Spinal cord (tissue), 9 donors: ENCODE measurements at regions not wholly inside any gene's neighbourhood (a gene's known extent, or its start where the extent isn't known, plus 50 kb on each side); places are given as distances from the start of the nearest gene placed in this dataset.
A peak's percentile ranks its signal among the peaks of the same experiment; 100 is the strongest.

Source experiments
- DNase-seq, 6 donors: peaks; one replicate each; pipeline versions ENCODE4 v3.0.0 to v3.0.0-alpha.2; 2013 to 2015; ENCODE audit warnings: low spot score in 6 of 6, low read depth in 4 of 6
- H3K27ac ChIP-seq: one replicate; pipeline ENCODE4 v1.5.1; 2013; ENCODE audit warnings: low read depth, low read length, control low read depth
- H3K27me3 ChIP-seq: one replicate; pipeline ENCODE4 v1.6.1; 2013; ENCODE audit warnings: low read length; ENCODE audit not compliant: control insufficient read depth, insufficient read depth
- H3K36me3 ChIP-seq: one replicate; pipeline ENCODE4 v1.6.1; 2013; ENCODE audit warnings: low read length; ENCODE audit not compliant: control insufficient read depth, insufficient read depth
- H3K4me1 ChIP-seq: one replicate; pipeline ENCODE4 v1.6.1; 2013; ENCODE audit warnings: low read length; ENCODE audit not compliant: control insufficient read depth, insufficient read depth
- H3K4me3 ChIP-seq: one replicate; pipeline ENCODE4 v1.5.1; 2013; ENCODE audit warnings: low read depth, low read length, control low read depth
- H3K9me3 ChIP-seq: one replicate; pipeline ENCODE4 v1.6.1; 2013; ENCODE audit warnings: low read length; ENCODE audit not compliant: control insufficient read depth, insufficient read depth
- WGBS: methylation state at CpG from one replicate; pipeline ENCODE4 v1.1.5; 2013; ENCODE audit warnings: missing lambda C conversion rate; ENCODE audit not compliant: insufficient coverage; 5-methylcytosine and 5-hydroxymethylcytosine counted together
- donor health status: healthy.

GRCh38 chr10:64840341-64840740 is 1319.1 kb downstream of the REEP3 start:
- 88% methylated on average over 7 of the region's 12 CpGs for WGBS
- Histone ChIP-seq H3K36me3 (no peaks in the 10 kb centered on the region), H3K27me3 (no peaks in the 10 kb centered on the region), H3K4me3 (no peak overlapping the region), H3K4me1 (no peaks in the 10 kb centered on the region), H3K27ac (no peak overlapping the region), H3K9me3 (no peaks in the 10 kb centered on the region)
- DNase-seq = no peak

GRCh38 chr10:64846700-64847099 is 1325.5 kb downstream of the REEP3 start:
- peak in 1 of 6 donors; percentile 48 for DNase-seq
- Histone ChIP-seq H3K4me3 (no peak overlapping the region), H3K36me3 (no peaks in the 10 kb centered on the region), H3K27me3 (no peaks in the 10 kb centered on the region), H3K9me3 (no peaks in the 10 kb centered on the region), H3K4me1 (no peaks in the 10 kb centered on the region), H3K27ac (no peak overlapping the region)
- WGBS = no CpG with 5 or more reads among the region's 2 CpGs

- H3K27ac ChIP-seq = no peak overlapping the region
- no CpG with 5 or more reads among the region's 2 CpGs for WGBS
- H3K27me3 ChIP-seq = no peaks in the 10 kb centered on the region
- H3K36me3 ChIP-seq = no peaks in the 10 kb centered on the region
- no peaks in the 10 kb centered on the region for H3K9me3 ChIP-seq
- no peaks in the 10 kb centered on the region for H3K4me1 ChIP-seq
- no peak overlapping the region for H3K4me3 ChIP-seq
- no peak for DNase-seq
Observed at GRCh38 chr10:64855941-64856340, 1334.7 kb downstream of the REEP3 start.

- H3K27ac ChIP-seq = no peak overlapping the region
- DNase-seq = peak in 1 of 6 donors; percentile 50
- H3K4me3 ChIP-seq = no peak overlapping the region
- no peaks in the 10 kb centered on the region for H3K4me1 ChIP-seq
- WGBS = 71% methylated on average over 1 of the region's 2 CpGs
- no peaks in the 10 kb centered on the region for H3K27me3 ChIP-seq
- no peaks in the 10 kb centered on the region for H3K9me3 ChIP-seq
- H3K36me3 ChIP-seq = no peaks in the 10 kb centered on the region
Observed at GRCh38 chr10:64859911-64860310, 1338.7 kb downstream of the REEP3 start.

GRCh38 chr10:64863836-64864235 is 1342.6 kb downstream of the REEP3 start:
- WGBS = 80% methylated on average over 1 of the region's 1 CpG
- Histone ChIP-seq H3K27ac (no peak overlapping the region), H3K36me3 (no peaks in the 10 kb centered on the region), H3K4me3 (no peak overlapping the region), H3K27me3 (no peaks in the 10 kb centered on the region), H3K4me1 (no peaks in the 10 kb centered on the region), H3K9me3 (no peaks in the 10 kb centered on the region)
- peak in 1 of 6 donors; percentile 17 for DNase-seq

- Histone ChIP-seq H3K9me3 (no peaks in the 10 kb centered on the region), H3K36me3 (no peaks in the 10 kb centered on the region), H3K27ac (no peak overlapping the region), H3K4me1 (no peaks in the 10 kb centered on the region), H3K4me3 (no peak overlapping the region), H3K27me3 (no peaks in the 10 kb centered on the region)
- no CpG with 5 or more reads among the region's 4 CpGs for WGBS
- DNase-seq = no peak
Observed at GRCh38 chr10:64867501-64867962, 1346.3 kb downstream of the REEP3 start.

- Histone ChIP-seq H3K4me1 (no peaks in the 10 kb centered on the region), H3K27ac (no peak overlapping the region), H3K36me3 (no peaks in the 10 kb centered on the region), H3K27me3 (no peaks in the 10 kb centered on the region), H3K4me3 (no peak overlapping the region), H3K9me3 (peaks cover under 1% of the 10 kb centered on the region)
- no CpG with 5 or more reads among the region's 3 CpGs for WGBS
- DNase-seq = no peak
Observed at GRCh38 chr10:64873088-64873487, 1351.9 kb downstream of the REEP3 start.

- WGBS = no CpG with 5 or more reads among the region's 2 CpGs
- Histone ChIP-seq H3K4me3 (no peak overlapping the region), H3K36me3 (no peaks in the 10 kb centered on the region), H3K27ac (no peak overlapping the region), H3K27me3 (no peaks in the 10 kb centered on the region), H3K9me3 (peaks cover 1% of the 10 kb centered on the region), H3K4me1 (no peaks in the 10 kb centered on the region)
- DNase-seq = no peak
Observed at GRCh38 chr10:64873959-64874358, 1352.8 kb downstream of the REEP3 start.

GRCh38 chr10:64880546-64880945 is 1359.3 kb downstream of the REEP3 start:
- H3K4me1 ChIP-seq = no peaks in the 10 kb centered on the region
- no peak overlapping the region for H3K27ac ChIP-seq
- 85% methylated on average over 3 of the region's 3 CpGs for WGBS

GRCh38 chr10:64881257-64881656 is 1360.1 kb downstream of the REEP3 start:
- Histone ChIP-seq H3K4me1 (no peaks in the 10 kb centered on the region), H3K27ac (no peak overlapping the region)

More at GRCh38 chr10:64880546-64880945, 1359.3 kb downstream of the REEP3 start:
- Histone ChIP-seq H3K9me3 (peaks cover 1% of the 10 kb centered on the region), H3K27me3 (no peaks in the 10 kb centered on the region), H3K4me3 (no peak overlapping the region), H3K36me3 (no peaks in the 10 kb centered on the region)
- DNase-seq = no peak

More at GRCh38 chr10:64881257-64881656, 1360.1 kb downstream of the REEP3 start:
- no peak overlapping the region for H3K4me3 ChIP-seq
- peaks cover 1% of the 10 kb centered on the region for H3K9me3 ChIP-seq
- H3K36me3 ChIP-seq = no peaks in the 10 kb centered on the region
- DNase-seq = peak in 1 of 6 donors; percentile 28
- no peaks in the 10 kb centered on the region for H3K27me3 ChIP-seq
